Thyroid gland (tissue), 4 donors: ENCODE measurements at regions not wholly inside any gene's neighbourhood (a gene's known extent, or its start where the extent isn't known, plus 50 kb on each side); places are given as distances from the start of the nearest gene placed in this dataset.

Experiments used
- DNase-seq, 2 donors: peaks; one replicate each; pipeline ENCODE4 v3.0.0-alpha.2; 2019
- H3K27ac ChIP-seq, 3 donors: fragments of 200-600 bp; sonication (generic); 1 replicate in 2 of 3; 2 replicates in 1 of 3; pipeline ENCODE4 v1.5.1; 2016 to 2019; ENCODE audit warnings: mild to moderate bottlenecking in 1 of 3, moderate library complexity in 1 of 3
- H3K27me3 ChIP-seq: fragments of 200-600 bp; sonication (generic); one replicate; pipeline ENCODE4 v1.5.1; 2019
- H3K36me3 ChIP-seq, 2 donors: fragments of 200-600 bp; sonication (generic); one replicate each; pipeline ENCODE4 v1.5.1; 2016 to 2019
- H3K4me1 ChIP-seq, 2 donors: fragments of 200-600 bp; sonication (generic); one replicate each; pipeline ENCODE4 v1.5.1; 2017 to 2019
- H3K4me3 ChIP-seq, 3 donors: fragments of 200-600 bp; sonication (generic); replicated peaks in 1 of 3; 1 replicate in 2 of 3; 2 replicates in 1 of 3; pipeline ENCODE4 v1.5.1; 2016; ENCODE audit warnings: mild to moderate bottlenecking in 1 of 3
- H3K9me3 ChIP-seq: fragments of 200-600 bp; sonication (generic); one replicate; pipeline ENCODE4 v1.5.1; 2017
- POLR2A ChIP-seq, 2 donors: fragments of 450-650 bp; IDR thresholded peaks; one replicate each; pipeline ENCODE4 v1.6.1; 2017; ENCODE audit warnings: antibody characterized with exemption in 2 of 2, mild to moderate bottlenecking in 2 of 2, moderate library complexity in 1 of 2
- WGBS, 2 donors: methylation state at CpG; one replicate each; pipeline ENCODE4 v1.1.5; 2017; 5-methylcytosine and 5-hydroxymethylcytosine counted together
- intact Hi-C: fragments of 100-400 bp; cut with DNase I; formaldehyde crosslinking; loops from one replicate; pipeline ENCODE4 v1.15.1; 2023
- TF ChIP-seq, protein P1 (sequence below), 6 experiments: fragments of 200-600 bp in 3 of 6; fragments of 450-650 bp in 3 of 6; sonication (generic) in 3 of 6; IDR thresholded peaks; one replicate each; pipeline ENCODE4 v1.5.1; 2016 to 2019; ENCODE audit warnings: antibody characterized with exemption in 6 of 6, mild to moderate bottlenecking in 2 of 6, inconsistent platforms in 1 of 6, moderate library complexity in 1 of 6

DNA sequence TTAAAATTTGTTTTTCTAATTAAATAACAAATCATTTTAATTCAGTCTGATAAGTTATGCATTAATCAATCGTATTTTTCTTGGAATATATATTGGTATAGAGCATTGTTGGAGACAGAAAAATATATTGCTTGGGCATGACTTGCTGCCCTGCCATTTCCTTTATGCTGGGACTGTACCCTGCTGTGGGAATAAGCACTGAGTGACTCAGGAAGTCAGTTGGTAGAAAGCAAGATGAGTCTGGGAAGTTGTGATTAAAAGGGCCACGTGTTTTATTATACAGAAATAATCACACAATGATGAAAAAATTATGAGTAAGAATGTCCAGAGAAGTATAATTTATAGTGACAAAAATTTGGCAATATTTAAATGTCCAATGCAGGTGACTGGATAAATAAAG is 139.5 kb downstream of the KIF18A start:
- no peak for TF ChIP-seq POLR2A (IDR thresholded peaks at IDR 0.05)
- TF ChIP-seq, protein P1, sequence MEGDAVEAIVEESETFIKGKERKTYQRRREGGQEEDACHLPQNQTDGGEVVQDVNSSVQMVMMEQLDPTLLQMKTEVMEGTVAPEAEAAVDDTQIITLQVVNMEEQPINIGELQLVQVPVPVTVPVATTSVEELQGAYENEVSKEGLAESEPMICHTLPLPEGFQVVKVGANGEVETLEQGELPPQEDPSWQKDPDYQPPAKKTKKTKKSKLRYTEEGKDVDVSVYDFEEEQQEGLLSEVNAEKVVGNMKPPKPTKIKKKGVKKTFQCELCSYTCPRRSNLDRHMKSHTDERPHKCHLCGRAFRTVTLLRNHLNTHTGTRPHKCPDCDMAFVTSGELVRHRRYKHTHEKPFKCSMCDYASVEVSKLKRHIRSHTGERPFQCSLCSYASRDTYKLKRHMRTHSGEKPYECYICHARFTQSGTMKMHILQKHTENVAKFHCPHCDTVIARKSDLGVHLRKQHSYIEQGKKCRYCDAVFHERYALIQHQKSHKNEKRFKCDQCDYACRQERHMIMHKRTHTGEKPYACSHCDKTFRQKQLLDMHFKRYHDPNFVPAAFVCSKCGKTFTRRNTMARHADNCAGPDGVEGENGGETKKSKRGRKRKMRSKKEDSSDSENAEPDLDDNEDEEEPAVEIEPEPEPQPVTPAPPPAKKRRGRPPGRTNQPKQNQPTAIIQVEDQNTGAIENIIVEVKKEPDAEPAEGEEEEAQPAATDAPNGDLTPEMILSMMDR (IDR thresholded peaks at IDR 0.05): no peak
- intact Hi-C loops: no loop called here
- no peak overlapping the region for H3K4me3 ChIP-seq
- no peaks in the 10 kb centered on the region for H3K9me3 ChIP-seq
- H3K4me1 ChIP-seq: peaks cover 3% of the 10 kb centered on the region in 2 donors
- 77 to 79% methylated on average over 2 of the region's 2 CpGs for WGBS, 2 donors
- H3K36me3 ChIP-seq: no peaks in the 10 kb centered on the region
- H3K27me3 ChIP-seq: no peaks in the 10 kb centered on the region
- DNase-seq: no peak
- H3K27ac ChIP-seq: no peak overlapping the region

DNA sequence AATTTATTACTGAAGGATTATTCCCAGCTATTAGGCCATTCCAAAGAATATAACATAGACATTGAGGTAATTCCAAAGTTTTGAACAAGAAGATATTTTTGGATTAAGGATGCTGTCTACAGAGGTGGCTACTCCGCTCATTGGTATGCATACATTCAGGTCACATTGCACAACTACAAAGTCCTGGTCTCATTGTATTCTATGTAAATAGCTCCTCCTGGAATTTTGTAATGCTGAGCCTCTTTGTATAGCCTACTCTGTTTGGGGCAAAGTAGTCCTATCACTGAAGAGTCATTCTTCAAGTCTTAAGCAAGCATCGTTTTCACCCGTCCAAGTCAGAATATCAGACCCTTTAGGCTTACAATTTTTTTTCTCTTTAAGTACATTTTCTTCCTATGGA is 142.4 kb downstream of the KIF18A start:
- no peaks in the 10 kb centered on the region for H3K27me3 ChIP-seq
- no peaks in the 10 kb centered on the region for H3K9me3 ChIP-seq
- intact Hi-C loops: no loop called here
- H3K4me1 ChIP-seq: peaks cover 3 to 4% of the 10 kb centered on the region in 2 donors
- 77 to 84% methylated on average over 3 of the region's 3 CpGs for WGBS, 2 donors
- TF ChIP-seq, protein P1 (IDR thresholded peaks at IDR 0.05): no peak
- TF ChIP-seq POLR2A (IDR thresholded peaks at IDR 0.05): no peak
- no peak overlapping the region for H3K27ac ChIP-seq
- no peak overlapping the region for H3K4me3 ChIP-seq
- H3K36me3 ChIP-seq: no peaks in the 10 kb centered on the region
- DNase-seq: no peak

DNA sequence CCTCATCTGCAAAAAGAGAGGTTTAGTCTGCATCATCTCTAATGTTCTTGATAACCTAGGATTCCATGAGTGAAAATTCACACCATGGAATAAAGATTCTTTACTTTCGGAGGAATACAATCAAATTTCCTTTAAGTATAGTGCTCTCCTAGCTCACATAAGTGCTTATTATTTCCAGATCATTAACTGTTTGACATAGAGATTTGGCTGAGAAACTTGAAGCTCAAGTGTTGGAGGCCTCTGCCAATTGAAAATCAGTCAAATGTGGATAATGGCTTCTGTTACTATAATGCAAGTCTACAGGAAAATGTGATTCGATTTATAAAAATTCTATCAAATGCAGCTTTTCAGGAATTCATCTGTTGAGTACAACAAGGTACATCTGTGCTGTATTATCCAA is 144.6 kb downstream of the KIF18A start:
- intact Hi-C loops: no loop called here
- Histone ChIP-seq H3K27me3 (no peaks in the 10 kb centered on the region), H3K4me3 (no peak overlapping the region), H3K9me3 (no peaks in the 10 kb centered on the region), H3K4me1 (peaks cover 3 to 4% of the 10 kb centered on the region in 2 donors), H3K27ac (no peak overlapping the region), H3K36me3 (no peaks in the 10 kb centered on the region)
- WGBS, 2 donors: 29 to 48% methylated on average over 2 of the region's 2 CpGs
- no peak for TF ChIP-seq POLR2A (IDR thresholded peaks at IDR 0.05)
- TF ChIP-seq, protein P1 (IDR thresholded peaks at IDR 0.05): no peak
- DNase-seq: no peak

DNA sequence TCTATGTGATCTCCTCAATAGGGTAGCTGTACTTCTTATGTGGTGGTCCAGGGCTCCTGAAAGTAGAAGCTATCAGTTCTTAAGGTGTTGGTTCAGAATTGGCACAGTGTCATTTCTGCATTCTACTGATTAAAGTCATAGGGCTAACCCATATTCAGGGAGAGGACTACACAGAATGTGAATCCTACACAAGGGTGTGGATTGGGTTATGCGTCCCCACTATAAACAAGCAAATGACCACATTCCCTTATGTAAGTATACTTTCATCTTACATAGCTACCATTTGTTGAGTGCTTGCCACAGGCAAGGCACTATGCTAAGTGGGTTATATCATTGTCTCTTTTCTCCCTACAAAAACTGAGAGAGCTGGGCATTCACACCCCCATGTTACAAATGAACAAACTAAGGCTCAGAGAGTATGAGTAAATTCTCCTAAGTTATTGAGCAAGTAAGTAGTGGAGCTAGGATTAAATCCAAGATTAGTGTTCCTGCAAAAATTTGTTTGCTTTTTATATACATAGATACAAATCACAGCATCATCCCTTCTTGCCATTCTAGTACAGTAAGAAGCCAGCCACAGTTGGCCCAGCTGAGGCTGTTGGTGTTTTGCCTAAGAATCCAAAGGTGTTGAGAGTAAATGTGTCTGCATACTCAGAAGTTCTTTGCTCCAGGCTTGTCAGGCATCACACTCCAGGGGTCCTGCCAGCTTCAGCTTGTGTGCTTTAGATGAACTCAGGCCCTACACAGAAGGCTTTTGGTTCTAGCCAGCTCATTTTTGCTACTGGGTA is 157.8 kb downstream of the KIF18A start:
- Histone ChIP-seq H3K9me3 (no peaks in the 10 kb centered on the region), H3K4me1 (no peaks in the 10 kb centered on the region), H3K27ac (no peak overlapping the region), H3K36me3 (no peaks in the 10 kb centered on the region), H3K27me3 (no peaks in the 10 kb centered on the region), H3K4me3 (no peak overlapping the region)
- WGBS, 2 donors: 82 to 93% methylated on average over 1 of the region's 1 CpG
- intact Hi-C loops: no loop called here
- no peak for TF ChIP-seq POLR2A (IDR thresholded peaks at IDR 0.05)
- TF ChIP-seq, protein P1 (IDR thresholded peaks at IDR 0.05): no peak
- DNase-seq: no peak

DNA sequence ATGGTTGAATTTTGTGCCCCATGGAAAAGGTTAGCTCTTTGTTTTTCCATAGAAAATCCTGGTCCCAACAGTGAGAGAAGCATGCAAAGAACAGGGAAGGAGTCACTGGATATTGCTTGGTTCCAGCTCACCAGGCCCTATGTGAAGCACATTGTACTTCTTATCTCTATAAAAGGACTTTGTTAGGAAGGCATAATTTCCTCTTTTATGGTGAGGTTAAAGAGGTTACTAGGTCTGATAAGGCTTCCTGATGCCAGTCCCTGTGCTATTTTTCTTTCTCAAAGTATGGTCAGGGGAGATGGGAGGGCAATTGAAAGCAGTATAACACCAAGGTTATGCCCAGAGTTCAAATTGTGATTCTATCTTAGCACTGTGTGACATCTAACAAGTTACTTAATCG is 162.6 kb downstream of the KIF18A start:
- intact Hi-C loops: no loop called here
- H3K4me3 ChIP-seq: no peak overlapping the region
- no peaks in the 10 kb centered on the region for H3K27me3 ChIP-seq
- 95 to 100% methylated on average over 1 of the region's 1 CpG for WGBS, 2 donors
- H3K9me3 ChIP-seq: no peaks in the 10 kb centered on the region
- no peaks in the 10 kb centered on the region for H3K36me3 ChIP-seq
- H3K27ac ChIP-seq: no peak overlapping the region
- no peaks in the 10 kb centered on the region for H3K4me1 ChIP-seq
- DNase-seq: no peak
- no peak for TF ChIP-seq POLR2A (IDR thresholded peaks at IDR 0.05)
- TF ChIP-seq, protein P1 (IDR thresholded peaks at IDR 0.05): no peak
